CD14-positive monocyte (primary cell): ENCODE measurements at regions not wholly inside any gene's neighbourhood (a gene's known extent, or its start where the extent isn't known, plus 50 kb on each side); places are given as distances from the start of the nearest gene placed in this dataset.
"Not testable (repeated sequence)": the region's sequence is repeated elsewhere in the genome, so short reads cannot be mapped to it uniquely, and the experiment has no call there.

Experiments
- DNase-seq, 3 donors: peaks; one replicate each; pipeline ENCODE4 v3.0.0-alpha.2; 2011 to 2022
- H2AFZ ChIP-seq: 2 replicates; pipeline ENCODE4 v1.6.0; 2012; ENCODE audit warnings: mild to moderate bottlenecking, low read depth, low read length, inconsistent platforms; ENCODE audit not compliant: insufficient read depth, poor library complexity, severe bottlenecking
- H3K27ac ChIP-seq, 2 donors: 1 replicate in 1 of 2; 2 replicates in 1 of 2; pipeline ENCODE4 v1.5.1; 2012 to 2013; ENCODE audit warnings: low read length in 2 of 2, control low read depth in 1 of 2, inconsistent platforms in 1 of 2, low read depth in 1 of 2, mild to moderate bottlenecking in 1 of 2
- H3K27me3 ChIP-seq, 2 donors: one replicate each; pipeline versions ENCODE4 v1.6.0 to v1.6.1; 2011 to 2013; ENCODE audit warnings: low read length in 2 of 2; ENCODE audit not compliant: control insufficient read depth in 2 of 2, insufficient read depth in 2 of 2
- H3K36me3 ChIP-seq, 2 donors: replicated peaks in 1 of 2; 1 replicate in 1 of 2; 2 replicates in 1 of 2; pipeline versions ENCODE4 v1.5.1 to v1.6.1; 2012 to 2013; ENCODE audit warnings: low read length in 2 of 2, control low read depth in 1 of 2, inconsistent platforms in 1 of 2, mild to moderate bottlenecking in 1 of 2; ENCODE audit not compliant: insufficient read depth in 2 of 2, control insufficient read depth in 1 of 2
- H3K4me1 ChIP-seq, 2 donors: 1 replicate in 1 of 2; 2 replicates in 1 of 2; pipeline versions ENCODE4 v1.5.1 to v1.6.1; 2012 to 2013; ENCODE audit warnings: low read length in 2 of 2, control low read depth in 1 of 2, inconsistent platforms in 1 of 2, mild to moderate bottlenecking in 1 of 2, moderate library complexity in 1 of 2; ENCODE audit not compliant: insufficient read depth in 2 of 2, control insufficient read depth in 1 of 2
- H3K4me2 ChIP-seq: replicated peaks from 2 replicates; pipeline ENCODE3; 2012; ENCODE audit warnings: low read length, moderate library complexity, mild to moderate bottlenecking; ENCODE audit not compliant: poor library complexity, severe bottlenecking; ENCODE audit errors: extremely low read depth
- H3K4me3 ChIP-seq, 3 experiments: fragments of 200-600 bp in 1 of 3; sonication (generic) in 1 of 3; replicated peaks in 1 of 3; 1 replicate in 2 of 3; 2 replicates in 1 of 3; pipeline ENCODE4 v1.5.1; 2011 to 2013; ENCODE audit warnings: low read length in 3 of 3, mild to moderate bottlenecking in 3 of 3, control low read depth in 2 of 3, low read depth in 2 of 3, inconsistent platforms in 1 of 3, moderate library complexity in 1 of 3
- H3K79me2 ChIP-seq: 2 replicates; pipeline ENCODE4 v1.6.0; 2012; ENCODE audit warnings: mild to moderate bottlenecking, control low read depth, inconsistent platforms, low read length, moderate library complexity; ENCODE audit not compliant: insufficient read depth
- H3K9ac ChIP-seq: 2 replicates; pipeline ENCODE4 v1.6.0; 2017; ENCODE audit warnings: low read length, mild to moderate bottlenecking; ENCODE audit not compliant: insufficient read depth, poor library complexity, severe bottlenecking
- H3K9me3 ChIP-seq, 2 donors: replicated peaks in 1 of 2; 1 replicate in 1 of 2; 2 replicates in 1 of 2; pipeline versions ENCODE4 v1.5.1 to v1.6.1; 2012 to 2013; ENCODE audit warnings: low read length in 2 of 2, control low read depth in 1 of 2; ENCODE audit not compliant: control insufficient read depth in 1 of 2, insufficient read depth in 1 of 2
- H4K20me1 ChIP-seq: 2 replicates; pipeline ENCODE4 v1.6.0; 2012; ENCODE audit warnings: mild to moderate bottlenecking, low read length, control low read depth, moderate library complexity; ENCODE audit not compliant: insufficient read depth
- H3K27ac Mint-ChIP-seq, 7 donors: one replicate each; pipeline ENCODE4 v1.8.0; 2020; ENCODE audit warnings: mild to moderate bottlenecking in 7 of 7, mixed read lengths in 7 of 7, moderate library complexity in 6 of 7, inconsistent platforms in 2 of 7
- H3K27me3 Mint-ChIP-seq, 3 donors: one replicate each; pipeline ENCODE4 v1.8.0; 2021 to 2022; ENCODE audit warnings: low read depth in 3 of 3, mild to moderate bottlenecking in 3 of 3, mixed read lengths in 3 of 3, moderate library complexity in 3 of 3, inconsistent platforms in 1 of 3
- H3K36me3 Mint-ChIP-seq, 2 donors: one replicate each; pipeline ENCODE4 v1.8.0; 2020; ENCODE audit warnings: mixed read lengths in 2 of 2, inconsistent platforms in 1 of 2, mild to moderate bottlenecking in 1 of 2
- H3K4me1 Mint-ChIP-seq: one replicate; pipeline ENCODE4 v1.8.0; 2020; ENCODE audit warnings: mild to moderate bottlenecking, mixed read lengths
- H3K4me3 Mint-ChIP-seq, 2 donors: one replicate each; pipeline ENCODE4 v1.8.0; 2020; ENCODE audit warnings: mild to moderate bottlenecking in 2 of 2, mixed read lengths in 2 of 2, moderate library complexity in 1 of 2
- H3K9me3 Mint-ChIP-seq, 7 donors: one replicate each; pipeline ENCODE4 v1.8.0; 2020 to 2022; ENCODE audit warnings: mixed read lengths in 7 of 7, mild to moderate bottlenecking in 6 of 7, moderate library complexity in 6 of 7, inconsistent platforms in 2 of 7
- CTCF ChIP-seq: fragments of 200-600 bp; IDR thresholded peaks from one replicate; pipeline ENCODE4 v1.8.0; 2022; ENCODE audit warnings: antibody characterized with exemption, mild to moderate bottlenecking
- WGBS: methylation state at CpG from one replicate; pipeline ENCODE4 v1.1.5; 2013; ENCODE audit warnings: missing lambda C conversion rate; ENCODE audit not compliant: insufficient coverage; 5-methylcytosine and 5-hydroxymethylcytosine counted together
- intact Hi-C, 2 donors: fragments of 100-400 bp; cut with micrococcal nuclease; formaldehyde crosslinking; loops; one replicate each; pipeline versions ENCODE4 v1.15.0 to v1.15.1; 2023

GRCh38 chr1:37189111-37189510 lies 154.8 kb upstream of the GRIK3 start:
- no peaks in the 10 kb centered on the region for H3K36me3 Mint-ChIP-seq
- no peak for DNase-seq
- TF ChIP-seq CTCF = no peak
- Histone ChIP-seq H3K79me2 (no peaks in the 10 kb centered on the region), H3K9ac (no peak overlapping the region), H2AFZ (no peak overlapping the region), H3K4me2 (no peak overlapping the region), H3K27ac (no peak overlapping the region), H3K36me3 (no peaks in the 10 kb centered on the region), H3K4me3 (no peak overlapping the region), H3K27me3 (peaks cover 0 to 2% of the 10 kb centered on the region in 2 donors), H3K4me1 (no peaks in the 10 kb centered on the region), H4K20me1 (no peaks in the 10 kb centered on the region), H3K9me3 (no peaks in the 10 kb centered on the region)
- intact Hi-C loops = no loop called here
- H3K4me3 Mint-ChIP-seq = no peak overlapping the region
- H3K27me3 Mint-ChIP-seq = peaks cover 4 to 10% (median 8%) of the 10 kb centered on the region in 3 donors
- no peak overlapping the region for H3K27ac Mint-ChIP-seq
- H3K9me3 Mint-ChIP-seq = no peaks in the 10 kb centered on the region
- WGBS = 0% methylated on average over 1 of the region's 3 CpGs
- no peaks in the 10 kb centered on the region for H3K4me1 Mint-ChIP-seq

- peaks cover 0 to 5% of the 10 kb centered on the region in 2 donors for H3K27me3 ChIP-seq
- Mint-ChIP-seq H3K27me3 (peaks cover 2 to 21% (median 6%) of the 10 kb centered on the region in 3 donors), H3K27ac (no peak overlapping the region)
These were observed 163.1 kb upstream of the GRIK3 start for GRCh38 chr1:37197411-37197810.

GRCh38 chr1:37214305-37214704 lies 180.0 kb upstream of the GRIK3 start:
- H3K27me3 Mint-ChIP-seq, H2AFZ ChIP-seq, intact Hi-C loops, H3K4me1 Mint-ChIP-seq, H3K36me3 ChIP-seq, H3K9ac ChIP-seq, H3K4me3 ChIP-seq, H3K4me3 Mint-ChIP-seq, H3K79me2 ChIP-seq, H3K27ac ChIP-seq, H3K9me3 ChIP-seq, H3K27ac Mint-ChIP-seq, H3K36me3 Mint-ChIP-seq, H4K20me1 ChIP-seq, H3K27me3 ChIP-seq, H3K4me2 ChIP-seq, H3K4me1 ChIP-seq, DNase-seq: not testable (repeated sequence)
- WGBS = no CpG with 5 or more reads among the region's 5 CpGs
- peaks cover 5 to 13% (median 8%) of the 10 kb centered on the region in 7 donors for H3K9me3 Mint-ChIP-seq

More at GRCh38 chr1:37197411-37197810, 163.1 kb upstream of the GRIK3 start:
- 29% methylated on average over 1 of the region's 3 CpGs for WGBS
- Histone ChIP-seq H3K36me3 (no peaks in the 10 kb centered on the region), H2AFZ (no peak overlapping the region), H3K79me2 (no peaks in the 10 kb centered on the region), H3K4me1 (no peaks in the 10 kb centered on the region), H3K9me3 (peaks cover 0 to 8% of the 10 kb centered on the region in 2 donors), H3K27ac (no peak overlapping the region), H3K4me2 (no peak overlapping the region), H3K4me3 (no peak overlapping the region), H4K20me1 (no peaks in the 10 kb centered on the region), H3K9ac (no peak overlapping the region)
- DNase-seq = no peak
- Mint-ChIP-seq H3K36me3 (no peaks in the 10 kb centered on the region), H3K9me3 (peaks cover 0 to 6% (median 2%) of the 10 kb centered on the region in 7 donors), H3K4me3 (no peak overlapping the region), H3K4me1 (no peaks in the 10 kb centered on the region)
- intact Hi-C loops = no loop called here
- TF ChIP-seq CTCF = no peak
